GDM1 (cell line): ENCODE measurements at regions not wholly inside any gene's neighbourhood (a gene's known extent, or its start where the extent isn't known, plus 50 kb on each side); places are given as distances from the start of the nearest gene placed in this dataset.

ENCODE experiments used
- DNase-seq: peaks from one replicate; lab custom pipeline; 2025; lab: John Stamatoyannopoulos, UW

GRCh38 chr12:65630555-65630954 is 193.7 kb upstream of the HMGA2 start:
- no peak for DNase-seq

DNA sequence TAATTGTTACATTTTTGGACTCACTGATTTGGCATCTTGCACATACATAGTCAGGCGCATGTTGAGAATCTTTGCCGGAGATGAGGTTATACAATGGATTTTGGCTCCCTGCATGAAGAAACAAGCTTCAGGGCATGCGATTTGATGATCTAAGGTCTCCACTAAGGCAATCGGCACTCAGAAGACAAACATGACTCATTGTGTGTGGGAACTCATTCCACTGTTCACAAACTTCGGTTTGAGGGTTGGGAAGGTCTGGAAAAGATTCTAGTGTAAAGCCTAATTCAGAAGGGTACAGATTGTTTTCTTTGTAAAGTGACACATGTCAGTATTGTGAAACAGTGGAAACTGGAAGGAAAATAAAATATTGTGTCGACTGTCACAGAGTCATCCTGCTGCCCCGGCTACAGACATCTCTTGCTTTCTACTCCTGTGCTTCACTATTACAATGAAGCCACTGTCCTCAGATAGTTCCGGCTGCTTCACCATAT is 192.6 kb upstream of the HMGA2 start:
- no peak for DNase-seq

- DNase-seq, result no peak
Observed at GRCh38 chr12:65632131-65632855, 192.0 kb upstream of the HMGA2 start.

DNA sequence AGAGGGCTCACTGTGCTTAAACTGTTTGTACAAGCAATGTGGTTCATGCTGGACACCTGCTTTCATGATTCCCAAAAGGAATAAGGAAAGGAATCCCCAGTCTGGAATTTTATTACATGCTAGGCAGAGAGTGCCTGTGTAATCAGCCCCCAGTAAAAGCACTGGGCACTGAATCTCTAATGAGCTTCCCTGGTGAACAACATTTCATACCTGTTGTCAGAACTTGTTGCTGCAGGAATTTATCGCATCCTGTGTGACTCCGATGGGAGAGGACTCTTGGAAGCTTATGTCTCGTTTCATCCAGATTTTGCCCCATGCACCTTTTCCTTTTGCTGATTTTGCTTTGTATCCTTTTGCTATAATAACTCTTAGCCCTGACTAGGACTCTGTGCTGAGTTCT is 190.2 kb upstream of the HMGA2 start:
- no peak for DNase-seq

DNA sequence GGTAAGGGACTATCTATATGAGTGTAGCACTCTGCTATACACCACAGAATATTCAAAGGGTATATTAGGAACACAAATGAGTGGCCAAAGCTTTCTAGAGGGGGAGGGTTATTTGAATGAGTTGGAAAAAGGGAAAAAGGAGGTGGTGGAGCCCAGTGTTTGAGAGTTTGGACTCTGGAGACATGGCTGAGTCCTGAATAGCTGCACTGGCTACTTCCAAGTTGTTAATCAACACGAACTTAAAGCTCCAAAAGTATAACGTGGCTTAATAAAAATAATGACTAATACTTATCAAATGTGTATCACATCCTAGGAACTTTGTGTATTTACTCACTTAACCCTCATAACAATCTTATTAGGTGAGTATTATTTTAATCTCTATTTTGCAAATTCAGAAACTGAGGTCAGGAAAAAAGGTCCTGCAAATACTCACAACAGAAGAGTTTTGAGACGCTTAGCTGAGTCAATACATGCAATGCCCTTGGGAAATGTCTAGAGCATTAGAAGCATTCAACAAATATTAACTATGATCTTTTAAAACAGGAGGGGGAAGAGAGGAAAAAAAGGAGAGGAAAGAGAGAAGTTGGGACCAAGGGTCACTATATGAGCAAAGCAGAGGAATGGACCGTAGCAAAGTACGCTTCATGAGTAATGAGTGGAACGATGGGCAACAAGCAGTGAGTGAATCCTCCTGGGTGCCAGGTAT is 189.5 kb upstream of the HMGA2 start:
- no peak for DNase-seq

DNA sequence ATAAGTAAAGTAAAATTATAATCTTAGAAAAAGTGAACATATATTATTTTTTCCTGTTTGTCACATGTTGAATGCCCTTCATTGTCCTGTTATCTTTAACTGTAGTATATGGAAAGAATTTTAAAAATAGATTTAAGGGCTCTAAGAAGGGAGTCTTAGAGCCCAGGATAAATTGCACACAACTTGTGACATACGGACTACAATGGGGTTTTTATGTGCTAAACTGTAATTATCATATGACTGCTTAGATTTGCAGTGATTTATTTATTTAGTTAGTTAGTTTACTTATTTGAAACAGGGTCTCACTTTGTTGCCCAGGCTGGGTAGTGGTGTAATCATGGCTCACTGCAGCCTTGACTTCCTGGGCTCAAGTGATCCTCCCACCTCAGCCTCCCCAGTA is 187.8 kb upstream of the HMGA2 start:
- no peak for DNase-seq

DNA sequence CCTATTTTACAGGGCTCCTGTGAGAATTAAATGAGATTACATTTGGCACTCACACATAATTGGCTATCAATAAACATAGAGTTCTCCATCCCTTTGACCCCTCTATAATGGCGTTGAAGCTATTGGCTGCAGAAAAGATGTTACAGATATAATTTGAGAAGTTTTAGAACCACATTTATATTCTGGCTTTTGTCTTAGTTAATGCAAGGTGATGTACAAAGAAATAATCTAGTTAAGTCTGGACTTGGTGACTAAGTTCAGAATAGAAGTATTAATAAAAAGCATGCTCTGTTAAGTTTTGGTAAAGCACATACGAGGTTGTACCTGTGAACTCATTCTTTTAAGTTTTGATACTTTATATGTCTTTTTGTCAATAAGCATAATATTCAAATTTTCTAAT is 187.1 kb upstream of the HMGA2 start:
- no peak for DNase-seq

- DNase-seq, result no peak
Observed at GRCh38 chr12:65637774-65638173, 186.5 kb upstream of the HMGA2 start.

DNA sequence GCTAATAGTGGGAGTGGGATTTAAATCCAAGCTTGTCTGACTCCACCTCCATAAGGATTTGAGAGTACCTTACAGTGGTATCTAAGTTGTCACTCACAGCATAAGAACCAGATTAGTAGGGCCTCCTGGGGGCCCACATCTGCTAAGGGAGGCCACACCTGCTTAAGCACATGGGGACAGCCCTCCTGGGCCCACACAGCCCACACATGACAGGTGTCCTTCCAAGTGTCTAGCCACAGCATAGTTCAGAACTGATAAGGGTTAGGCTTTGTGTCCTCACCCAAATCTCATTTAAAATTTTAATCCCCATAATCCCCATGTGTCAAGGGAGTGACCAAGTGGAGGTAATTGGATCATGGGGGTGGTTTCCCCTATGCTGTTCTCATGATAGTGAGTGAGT is 186.0 kb upstream of the HMGA2 start:
- no peak for DNase-seq

DNA sequence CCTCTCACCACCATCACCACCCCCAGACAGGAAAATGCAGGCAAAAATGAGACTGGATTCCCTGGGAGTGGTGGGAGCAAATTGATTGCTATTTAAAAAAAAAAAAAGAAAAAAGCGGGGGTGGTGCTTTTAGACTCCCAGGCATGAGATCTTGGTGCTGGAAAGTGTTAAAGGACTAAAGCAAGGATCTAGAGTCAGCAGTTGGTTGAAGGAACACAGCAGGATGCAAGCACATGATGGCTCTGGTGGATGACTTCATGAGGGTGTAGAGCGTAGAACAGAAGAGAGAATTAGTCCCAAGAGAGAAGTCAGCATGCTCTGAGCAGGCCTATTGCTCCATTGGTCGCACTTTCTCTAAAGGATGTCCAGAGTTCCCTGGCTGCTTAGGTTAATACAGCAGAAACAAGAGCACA is 183.8 kb upstream of the HMGA2 start:
- DNase-seq, result no peak

DNA sequence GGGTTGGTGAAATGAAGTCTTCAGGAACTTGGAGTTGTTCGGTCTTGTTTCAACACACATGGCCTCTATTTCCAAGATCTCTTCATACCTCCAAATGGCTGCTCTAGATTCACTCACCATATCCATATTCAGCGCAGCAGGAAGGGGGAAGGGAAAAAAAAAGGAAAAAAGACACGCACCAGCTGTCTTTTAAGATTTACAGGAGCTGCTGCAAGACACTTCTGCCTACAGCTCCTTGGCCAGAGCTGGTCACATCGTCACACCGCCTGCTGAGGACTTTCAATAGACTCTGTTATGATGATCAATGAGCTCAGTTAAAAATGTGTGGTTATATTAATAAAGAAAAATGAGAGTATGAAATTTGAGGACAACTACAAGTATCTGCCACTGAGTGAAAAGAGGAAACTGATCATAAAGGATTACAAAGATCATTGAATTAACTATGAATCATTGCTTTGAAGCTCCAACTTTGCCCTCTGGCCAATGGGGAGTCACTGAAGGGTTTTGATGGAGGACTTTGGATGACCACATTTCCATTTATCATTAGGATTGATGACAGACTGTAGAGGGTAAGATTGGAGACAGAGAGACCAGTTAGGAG is 182.1 kb upstream of the HMGA2 start:
- DNase-seq, result no peak

DNA sequence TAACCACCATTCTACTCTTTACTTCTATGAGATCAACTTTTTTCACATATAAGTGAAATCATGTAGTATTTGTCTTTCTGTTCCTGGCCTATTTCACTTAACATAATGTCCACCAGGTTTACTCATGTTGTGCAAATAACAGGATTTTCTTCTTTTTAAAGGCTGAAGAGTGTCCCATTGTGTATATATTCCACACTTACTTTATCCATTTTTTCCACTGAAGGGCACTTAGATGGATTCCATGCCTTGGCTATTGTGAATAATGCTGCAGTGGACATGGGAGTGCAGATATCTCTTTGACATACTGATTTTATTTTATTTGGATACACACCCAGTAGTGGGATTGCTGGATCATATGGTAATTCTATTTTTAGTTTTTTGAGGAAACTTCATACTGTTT is 181.1 kb upstream of the HMGA2 start:
- DNase-seq, result no peak

GRCh38 chr12:65643595-65644386 is 180.5 kb upstream of the HMGA2 start:
- no peak for DNase-seq

DNA sequence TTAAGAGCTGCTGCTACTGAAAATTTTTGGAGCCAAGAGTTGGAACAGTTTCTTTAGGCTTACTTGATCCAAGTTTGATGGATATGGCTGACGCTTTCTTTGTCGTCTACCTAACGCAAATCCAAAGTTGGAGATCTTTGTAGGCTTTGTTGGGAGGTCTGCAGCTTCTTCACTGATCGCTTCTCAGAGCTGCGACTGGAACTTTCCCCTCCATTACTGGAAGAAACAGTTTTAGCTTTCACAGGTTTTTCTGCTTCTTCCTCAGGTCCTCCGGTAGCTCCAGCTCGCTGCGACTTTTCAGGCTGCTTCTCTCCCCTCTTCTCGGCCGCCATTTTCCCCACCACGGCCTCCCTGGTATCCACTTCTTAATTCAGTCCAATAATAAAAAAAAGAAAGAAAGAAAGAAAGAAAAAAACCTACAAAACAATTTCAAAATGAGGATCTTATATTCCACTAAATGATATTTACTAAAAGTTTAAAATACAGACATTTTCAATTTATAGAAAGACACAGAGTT is 178.1 kb upstream of the HMGA2 start:
- DNase-seq, result no peak

DNA sequence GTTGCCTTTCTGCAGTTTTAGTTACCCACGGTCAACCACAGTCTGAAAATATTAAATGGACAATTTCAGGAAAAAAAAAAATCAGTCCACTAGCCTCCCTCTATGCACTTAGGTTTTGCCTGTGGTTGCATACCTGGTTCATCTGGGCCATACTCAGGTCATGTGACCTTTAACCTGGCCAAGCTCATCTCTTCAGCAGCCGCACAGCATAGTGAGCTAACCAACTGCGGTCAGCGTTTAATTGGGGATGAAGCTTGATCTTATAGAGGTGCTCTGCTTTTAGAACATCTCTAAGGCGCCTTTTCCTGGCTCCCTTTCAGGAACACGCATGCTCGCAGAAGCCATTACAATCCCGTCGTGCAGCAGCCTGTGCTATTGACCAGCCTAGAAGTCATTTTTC is 177.2 kb upstream of the HMGA2 start:
- no peak for DNase-seq

DNA sequence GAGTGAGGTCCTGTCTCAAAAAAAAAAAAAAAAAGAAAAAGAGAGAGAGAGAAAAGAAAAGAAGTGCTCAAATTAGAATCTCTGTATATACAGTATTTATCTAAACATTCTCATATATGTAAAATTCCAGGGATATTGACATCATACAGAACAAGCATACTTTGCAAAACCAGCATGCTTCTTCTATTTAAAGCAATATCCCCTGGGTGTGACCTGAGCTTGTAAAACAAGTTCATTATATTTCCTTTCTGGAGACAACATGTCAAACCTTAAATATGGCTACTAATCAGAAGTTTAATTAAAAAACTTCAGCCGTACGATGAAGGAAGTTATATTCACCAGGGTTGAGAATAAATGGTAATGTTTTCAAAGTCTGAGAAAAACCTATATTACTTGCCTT is 175.8 kb upstream of the HMGA2 start:
- DNase-seq, result no peak

DNA sequence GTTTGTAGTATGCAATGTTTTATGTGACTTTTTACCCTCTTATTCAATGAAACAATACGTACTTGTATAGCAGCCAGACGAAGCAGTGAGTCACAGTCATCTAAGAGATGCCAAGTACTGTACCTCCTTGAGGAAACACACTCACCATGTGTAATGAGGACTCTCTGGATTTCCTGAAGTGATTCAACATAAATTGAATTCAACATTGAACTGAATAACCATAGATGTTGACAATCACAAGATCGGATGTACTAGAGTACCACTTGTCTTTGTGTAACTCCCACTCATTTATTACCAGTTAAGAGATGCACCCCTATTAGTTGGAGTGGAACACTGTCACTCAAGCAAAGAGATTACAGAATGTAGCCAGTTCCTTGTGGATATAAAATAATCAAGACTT is 175.2 kb upstream of the HMGA2 start:
- DNase-seq, result no peak

DNA sequence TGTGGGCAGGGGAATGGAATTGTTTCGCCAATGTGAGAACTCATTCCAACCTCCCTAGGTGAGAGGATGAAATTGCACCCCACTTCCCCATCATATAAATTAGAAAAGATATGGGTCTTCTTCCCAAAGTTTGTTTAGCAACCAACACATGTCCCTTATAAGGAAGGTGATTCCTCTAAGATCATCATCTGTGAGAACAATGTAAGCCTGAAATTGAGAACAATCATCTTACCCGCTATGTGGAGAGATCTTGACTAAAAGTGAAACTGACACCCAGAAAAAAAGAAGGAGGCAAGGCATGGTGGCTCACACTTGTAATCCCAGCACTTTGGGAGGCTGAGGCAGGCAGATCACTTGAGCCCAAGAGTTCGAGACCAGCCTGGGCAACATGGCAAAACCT is 173.2 kb upstream of the HMGA2 start:
- no peak for DNase-seq

GRCh38 chr12:65653321-65653720 is 171.0 kb upstream of the HMGA2 start:
- DNase-seq, result no peak

GRCh38 chr12:65653946-65654629 is 170.2 kb upstream of the HMGA2 start:
- DNase-seq, result no peak

- no peak for DNase-seq
Observed at GRCh38 chr12:65655074-65655493, 169.2 kb upstream of the HMGA2 start.
